ENCODE measurements at regions not wholly inside any gene's neighbourhood (a gene's known extent, or its start where the extent isn't known, plus 50 kb on each side); places are given as distances from the start of the nearest gene placed in this dataset.
"Not testable (repeated sequence)": the region's sequence is repeated elsewhere in the genome, so short reads cannot be mapped to it uniquely, and the experiment has no call there.

- TF ChIP-seq CTCF (IDR thresholded peaks at IDR 0.05; ENCODE audit: insufficient read depth, low read depth, low read length, missing control alignments): no peak
- no peak for DNase-seq (ENCODE audit: low read depth)
- H3K4me3 ChIP-seq (ENCODE audit: low read depth, low read length): no peak overlapping the region
Measured at GRCh38 chr15:62362608-62363007, 197.5 kb upstream of the C2CD4B start.

- H3K4me3 ChIP-seq (ENCODE audit: low read depth, low read length): no peak overlapping the region
- DNase-seq (ENCODE audit: low read depth): no peak
Measured at GRCh38 chr15:62363913-62364312, 198.8 kb upstream of the C2CD4B start.

GRCh38 chr15:62365795-62366442, 200.8 kb upstream of the C2CD4B start:
- H3K4me3 ChIP-seq (ENCODE audit: low read depth, low read length): no peak overlapping the region
- no peak for DNase-seq (ENCODE audit: low read depth)
- no peak for TF ChIP-seq CTCF (IDR thresholded peaks at IDR 0.05; ENCODE audit: insufficient read depth, low read depth, low read length, missing control alignments)

More at GRCh38 chr15:62363913-62364312, 198.8 kb upstream of the C2CD4B start:
- no peak for TF ChIP-seq CTCF (IDR thresholded peaks at IDR 0.05; ENCODE audit: insufficient read depth, low read depth, low read length, missing control alignments)

- no peak for DNase-seq (ENCODE audit: low read depth)
- H3K4me3 ChIP-seq (ENCODE audit: low read depth, low read length): no peak overlapping the region
- TF ChIP-seq CTCF (IDR thresholded peaks at IDR 0.05; ENCODE audit: insufficient read depth, low read depth, low read length, missing control alignments): no peak
Measured at GRCh38 chr15:62369454-62369853, 204.4 kb upstream of the C2CD4B start.

GRCh38 chr15:62371683-62372082, 206.6 kb upstream of the C2CD4B start:
- H3K4me3 ChIP-seq (ENCODE audit: low read depth, low read length); DNase-seq (ENCODE audit: low read depth): not testable (repeated sequence)

GRCh38 chr15:62377736-62378480, 212.8 kb upstream of the C2CD4B start:
- no peak overlapping the region for H3K4me3 ChIP-seq (ENCODE audit: low read depth, low read length)
- TF ChIP-seq CTCF (IDR thresholded peaks at IDR 0.05; ENCODE audit: insufficient read depth, low read depth, low read length, missing control alignments): no peak
- no peak for DNase-seq (ENCODE audit: low read depth)

GRCh38 chr15:62378772-62379498, 213.8 kb upstream of the C2CD4B start:
- no peak for DNase-seq (ENCODE audit: low read depth)
- no peak overlapping the region for H3K4me3 ChIP-seq (ENCODE audit: low read depth, low read length)
- no peak for TF ChIP-seq CTCF (IDR thresholded peaks at IDR 0.05; ENCODE audit: insufficient read depth, low read depth, low read length, missing control alignments)
